ENCODE measurements at regions not wholly inside any gene's neighbourhood (a gene's known extent, or its start where the extent isn't known, plus 50 kb on each side); places are given as distances from the start of the nearest gene placed in this dataset.

GRCh38 chr13:60689076-60689475 lies 292.1 kb downstream of the TDRD3 start:
- ATAC-seq: peak; percentile 34; the same call in 1 of the 3 replicates
- Histone ChIP-seq H3K36me3 (ENCODE audit: control insufficient read depth in 2 of 2, insufficient read depth in 2 of 2, low read length in 1 of 2) (no peaks in the 10 kb centered on the region), H2AFZ (ENCODE audit: control insufficient read depth, low read depth, low read length) (no peak overlapping the region), H3K27ac (ENCODE audit: control insufficient read depth, insufficient read depth) (no peak overlapping the region), H4K20me1 (ENCODE audit: control insufficient read depth, insufficient read depth) (no peaks in the 10 kb centered on the region), H3K9me3 (replicated peaks; ENCODE audit: control insufficient read depth, insufficient read depth, low read length) (no peaks in the 10 kb centered on the region), H3K4me2 (ENCODE audit: control insufficient read depth, insufficient read depth) (no peak overlapping the region), H3K9ac (ENCODE audit: control insufficient read depth, insufficient read depth, low read length) (no peak overlapping the region), H3K4me3 (no peak overlapping the region), H3K27me3 (replicated peaks in 1 of 2; ENCODE audit: control insufficient read depth in 2 of 2, insufficient read depth in 2 of 2, low read length in 1 of 2) (no peaks in the 10 kb centered on the region), H3K4me1 (ENCODE audit: control insufficient read depth, insufficient read depth, low read length) (no peaks in the 10 kb centered on the region), H3K79me2 (ENCODE audit: control insufficient read depth, insufficient read depth, low read length) (no peaks in the 10 kb centered on the region)
- ChIA-PET RAD21 (ENCODE audit: unreplicated experiment) (no interaction called here), CTCF (interaction anchor here (1.3 to 1.4 kb wide), 2 partner anchors 18 to 19 kb away, joined by 4 to 5 read pairs; no protein-coding TSS in a partner anchor), POLR2A (no interaction called here), SMC1A (ENCODE audit: uncharacterized antibody, unreplicated experiment) (no interaction called here)
- FAIRE-seq: no peak
- 46% methylated on average over 3 of the region's 3 CpGs for WGBS (ENCODE audit: insufficient coverage, insufficient replicate concordance, low lambda C conversion rate, missing lambda C conversion rate)
- in situ Hi-C loops (cut with MboI) (no loop called here), intact Hi-C loops (cut with micrococcal nuclease; ENCODE audit: unreplicated experiment) (no loop called here)
- TF ChIP-seq CHD4 (IDR thresholded peaks at IDR 0.05): no peak
- DNase-seq (ENCODE audit: low read depth, low spot score): no peak
- BruUV-seq (replicated peaks): no TSS peak

- intact Hi-C loops (cut with micrococcal nuclease; ENCODE audit: unreplicated experiment): no loop called here
- 32% methylated on average over 5 of the region's 5 CpGs for WGBS (ENCODE audit: insufficient coverage, insufficient replicate concordance, low lambda C conversion rate, missing lambda C conversion rate)
- no TSS peak for BruUV-seq (replicated peaks)
Observed at GRCh38 chr13:60679928-60680694, 283.1 kb downstream of the TDRD3 start.

More at GRCh38 chr13:60679928-60680694, 283.1 kb downstream of the TDRD3 start:
- ATAC-seq: peak; percentile 27; the same call in 1 of the 3 replicates
- DNase-seq (ENCODE audit: low read depth, low spot score): no peak
- Histone ChIP-seq H2AFZ (ENCODE audit: control insufficient read depth, low read depth, low read length) (no peak overlapping the region), H3K36me3 (ENCODE audit: control insufficient read depth in 2 of 2, insufficient read depth in 2 of 2, low read length in 1 of 2) (no peaks in the 10 kb centered on the region), H3K79me2 (ENCODE audit: control insufficient read depth, insufficient read depth, low read length) (no peaks in the 10 kb centered on the region), H3K9me3 (replicated peaks; ENCODE audit: control insufficient read depth, insufficient read depth, low read length) (no peaks in the 10 kb centered on the region), H3K4me3 (no peak overlapping the region), H3K27me3 (replicated peaks in 1 of 2; ENCODE audit: control insufficient read depth in 2 of 2, insufficient read depth in 2 of 2, low read length in 1 of 2) (no peaks in the 10 kb centered on the region; a peak in 1 of 4 replicates), H3K4me1 (ENCODE audit: control insufficient read depth, insufficient read depth, low read length) (no peaks in the 10 kb centered on the region), H3K27ac (ENCODE audit: control insufficient read depth, insufficient read depth) (no peak overlapping the region), H4K20me1 (ENCODE audit: control insufficient read depth, insufficient read depth) (no peaks in the 10 kb centered on the region), H3K4me2 (ENCODE audit: control insufficient read depth, insufficient read depth) (no peak overlapping the region), H3K9ac (ENCODE audit: control insufficient read depth, insufficient read depth, low read length) (no peak overlapping the region)
- RAD21 ChIA-PET (ENCODE audit: unreplicated experiment): no interaction called here
- SMC1A ChIA-PET (ENCODE audit: uncharacterized antibody, unreplicated experiment): interaction anchor here (1.1 kb wide), 1 partner anchor 232 kb away, joined by 3 read pairs; no protein-coding TSS in a partner anchor
- no peak for TF ChIP-seq BCL11A (IDR thresholded peaks at IDR 0.05; ENCODE audit: low read depth, low read length)
- no peak for TF ChIP-seq EP300 (IDR thresholded peaks at IDR 0.05; ENCODE audit: borderline replicate concordance in 1 of 2, control insufficient read depth in 1 of 2, low read depth in 2 of 2, low read length in 2 of 2)
- no peak for TF ChIP-seq BMI1 (IDR thresholded peaks at IDR 0.05; ENCODE audit: borderline replicate concordance)
- no peak for TF ChIP-seq IRF5 (IDR thresholded peaks at IDR 0.05; ENCODE audit: borderline replicate concordance)
- no peak for TF ChIP-seq CBX5 (IDR thresholded peaks at IDR 0.05; ENCODE audit: low read depth)
- 0 out of 2 replicates have a peak, but pooled peaks have one; percentile 19 for TF ChIP-seq NFYB (IDR thresholded peaks at IDR 0.05; ENCODE audit: insufficient read depth, low read depth, low read length)
- no peak for TF ChIP-seq ZNF24 (IDR thresholded peaks at IDR 0.05)
- no peak for TF ChIP-seq NRF1 (conservative IDR thresholded peaks at IDR 0.05; ENCODE audit: low read depth, low read length)
- POLR2A ChIA-PET: no interaction called here
- in situ Hi-C loops (cut with MboI): no loop called here
- CTCF ChIA-PET: interaction anchor here (0.7 kb wide), 1 partner anchor 53 kb away, joined by 3 read pairs; no protein-coding TSS in a partner anchor
- FAIRE-seq: no peak

All from GM12878 (cell line).